Liver (tissue), 7 donors: ENCODE measurements at regions not wholly inside any gene's neighbourhood (a gene's known extent, or its start where the extent isn't known, plus 50 kb on each side); places are given as distances from the start of the nearest gene placed in this dataset.
"Not testable (repeated sequence)": the region's sequence is repeated elsewhere in the genome, so short reads cannot be mapped to it uniquely, and the experiment has no call there.

Experiments used
- DNase-seq: peaks from one replicate; pipeline ENCODE4 v3.0.0-alpha.2; 2017; ENCODE audit warnings: low spot score
- H3K27ac ChIP-seq, 2 donors: one replicate each; pipeline ENCODE4 v1.7.0; 2013; ENCODE audit warnings: inconsistent platforms in 2 of 2, low read length in 2 of 2, control low read depth in 1 of 2, low read depth in 1 of 2, mild to moderate bottlenecking in 1 of 2
- H3K27me3 ChIP-seq, 4 donors: one replicate each; pipeline versions ENCODE4 v1.6.1 to v1.7.0; 2013; ENCODE audit warnings: low read length in 3 of 4, inconsistent platforms in 1 of 4, mild to moderate bottlenecking in 1 of 4, moderate library complexity in 1 of 4; ENCODE audit not compliant: control insufficient read depth in 4 of 4, insufficient read depth in 4 of 4
- H3K36me3 ChIP-seq, 4 donors: one replicate each; pipeline versions ENCODE4 v1.6.1 to v1.7.0; 2013; ENCODE audit warnings: low read length in 3 of 4, mild to moderate bottlenecking in 3 of 4, low read depth in 1 of 4, moderate library complexity in 1 of 4; ENCODE audit not compliant: control insufficient read depth in 4 of 4, insufficient read depth in 3 of 4
- H3K4me1 ChIP-seq, 4 donors: one replicate each; pipeline versions ENCODE4 v1.6.1 to v1.7.0; 2013; ENCODE audit warnings: low read length in 3 of 4, mild to moderate bottlenecking in 3 of 4, moderate library complexity in 1 of 4; ENCODE audit not compliant: control insufficient read depth in 4 of 4, insufficient read depth in 4 of 4
- H3K4me3 ChIP-seq, 3 donors: one replicate each; pipeline versions ENCODE4 v1.6.1 to v1.7.0; 2013; ENCODE audit warnings: low read length in 3 of 3, control low read depth in 1 of 3, low read depth in 1 of 3, mild to moderate bottlenecking in 1 of 3
- H3K9ac ChIP-seq, 2 donors: one replicate each; pipeline ENCODE4 v1.7.0; 2013; ENCODE audit warnings: low read length in 2 of 2, mild to moderate bottlenecking in 2 of 2, moderate library complexity in 2 of 2, control low read depth in 1 of 2, low read depth in 1 of 2
- H3K9me3 ChIP-seq, 4 donors: one replicate each; pipeline versions ENCODE4 v1.6.1 to v1.7.0; 2013; ENCODE audit warnings: low read length in 3 of 4; ENCODE audit not compliant: control insufficient read depth in 4 of 4
- FOXA2 ChIP-seq: IDR thresholded peaks from 2 replicates; pipeline ENCODE4 v1.6.1; 2016; ENCODE audit warnings: antibody characterized with exemption
- JUND ChIP-seq, 2 donors: IDR thresholded peaks; 2 replicates each; pipeline ENCODE4 v1.6.1; 2016; ENCODE audit warnings: antibody characterized with exemption in 2 of 2
- NR2F2 ChIP-seq: IDR thresholded peaks from 2 replicates; pipeline ENCODE4 v1.6.1; 2016; ENCODE audit warnings: antibody characterized with exemption
- RAD21 ChIP-seq, 2 donors: IDR thresholded peaks; 2 replicates each; pipeline ENCODE4 v1.6.1; 2016; ENCODE audit warnings: antibody characterized with exemption in 2 of 2, mild to moderate bottlenecking in 2 of 2
- RXRA ChIP-seq, 2 donors: IDR thresholded peaks; 2 replicates each; pipeline ENCODE4 v1.6.1; 2017 to 2018; ENCODE audit warnings: antibody characterized with exemption in 2 of 2, mild to moderate bottlenecking in 1 of 2
- TAF1 ChIP-seq: conservative IDR thresholded peaks from 2 replicates; pipeline ENCODE4 v1.6.1; 2016; ENCODE audit warnings: antibody characterized with exemption, mild to moderate bottlenecking
- WGBS: extraction: QIAGEN DNeasy Blood & Tissue Kit; methylation state at CpG from one replicate; pipeline ENCODE4 v1.1.7; 2013; 5-methylcytosine and 5-hydroxymethylcytosine counted together
- TF ChIP-seq, protein P1 (sequence below): IDR thresholded peaks from 2 replicates; pipeline ENCODE4 v1.6.1; 2016; ENCODE audit warnings: antibody characterized with exemption
- TF ChIP-seq, protein P2 (sequence below): IDR thresholded peaks from 2 replicates; pipeline ENCODE4 v1.6.1; 2016; ENCODE audit warnings: antibody characterized with exemption, mild to moderate bottlenecking
- donor health status: healthy.
- donor health status: healthy.
- donor health status: healthy.
- donor health status: healthy.

- Histone ChIP-seq H3K27me3 (no peaks in the 10 kb centered on the region), H3K36me3 (no peaks in the 10 kb centered on the region), H3K9me3 (no peaks in the 10 kb centered on the region), H3K4me3 (no peak overlapping the region), H3K4me1 (no peaks in the 10 kb centered on the region), H3K27ac (no peak overlapping the region), H3K9ac (no peak overlapping the region)
- DNase-seq: no peak
- TF ChIP-seq, protein P1, sequence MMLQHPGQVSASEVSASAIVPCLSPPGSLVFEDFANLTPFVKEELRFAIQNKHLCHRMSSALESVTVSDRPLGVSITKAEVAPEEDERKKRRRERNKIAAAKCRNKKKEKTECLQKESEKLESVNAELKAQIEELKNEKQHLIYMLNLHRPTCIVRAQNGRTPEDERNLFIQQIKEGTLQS: no peak
- TF ChIP-seq RXRA (IDR thresholded peaks at IDR 0.05) (no peak), JUND (IDR thresholded peaks at IDR 0.05) (no peak), FOXA2 (no peak), NR2F2 (no peak), TAF1 (no peak)
- TF ChIP-seq, protein P2, sequence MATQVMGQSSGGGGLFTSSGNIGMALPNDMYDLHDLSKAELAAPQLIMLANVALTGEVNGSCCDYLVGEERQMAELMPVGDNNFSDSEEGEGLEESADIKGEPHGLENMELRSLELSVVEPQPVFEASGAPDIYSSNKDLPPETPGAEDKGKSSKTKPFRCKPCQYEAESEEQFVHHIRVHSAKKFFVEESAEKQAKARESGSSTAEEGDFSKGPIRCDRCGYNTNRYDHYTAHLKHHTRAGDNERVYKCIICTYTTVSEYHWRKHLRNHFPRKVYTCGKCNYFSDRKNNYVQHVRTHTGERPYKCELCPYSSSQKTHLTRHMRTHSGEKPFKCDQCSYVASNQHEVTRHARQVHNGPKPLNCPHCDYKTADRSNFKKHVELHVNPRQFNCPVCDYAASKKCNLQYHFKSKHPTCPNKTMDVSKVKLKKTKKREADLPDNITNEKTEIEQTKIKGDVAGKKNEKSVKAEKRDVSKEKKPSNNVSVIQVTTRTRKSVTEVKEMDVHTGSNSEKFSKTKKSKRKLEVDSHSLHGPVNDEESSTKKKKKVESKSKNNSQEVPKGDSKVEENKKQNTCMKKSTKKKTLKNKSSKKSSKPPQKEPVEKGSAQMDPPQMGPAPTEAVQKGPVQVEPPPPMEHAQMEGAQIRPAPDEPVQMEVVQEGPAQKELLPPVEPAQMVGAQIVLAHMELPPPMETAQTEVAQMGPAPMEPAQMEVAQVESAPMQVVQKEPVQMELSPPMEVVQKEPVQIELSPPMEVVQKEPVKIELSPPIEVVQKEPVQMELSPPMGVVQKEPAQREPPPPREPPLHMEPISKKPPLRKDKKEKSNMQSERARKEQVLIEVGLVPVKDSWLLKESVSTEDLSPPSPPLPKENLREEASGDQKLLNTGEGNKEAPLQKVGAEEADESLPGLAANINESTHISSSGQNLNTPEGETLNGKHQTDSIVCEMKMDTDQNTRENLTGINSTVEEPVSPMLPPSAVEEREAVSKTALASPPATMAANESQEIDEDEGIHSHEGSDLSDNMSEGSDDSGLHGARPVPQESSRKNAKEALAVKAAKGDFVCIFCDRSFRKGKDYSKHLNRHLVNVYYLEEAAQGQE: no peak
- 72% methylated on average over 9 of the region's 9 CpGs for WGBS
Measured at GRCh38 chr2:53509831-53510388, 257.7 kb upstream of the CHAC2 start.

- no peak for DNase-seq
- 76% methylated on average over 3 of the region's 3 CpGs for WGBS
- no peak overlapping the region for H3K9ac ChIP-seq
- H3K4me3 ChIP-seq: no peak overlapping the region
- TF ChIP-seq, protein P2: no peak
- TF ChIP-seq RAD21 (IDR thresholded peaks at IDR 0.05): peak in 1 of 2 donors; percentile 10
- H3K27me3 ChIP-seq: no peaks in the 10 kb centered on the region
- H3K36me3 ChIP-seq: no peaks in the 10 kb centered on the region
- no peaks in the 10 kb centered on the region for H3K9me3 ChIP-seq
- H3K27ac ChIP-seq: no peak overlapping the region
- no peaks in the 10 kb centered on the region for H3K4me1 ChIP-seq
Measured at GRCh38 chr2:53508667-53509066, 258.9 kb upstream of the CHAC2 start.

- DNase-seq, H3K4me1 ChIP-seq, H3K27me3 ChIP-seq, H3K4me3 ChIP-seq, H3K27ac ChIP-seq, H3K9ac ChIP-seq, H3K9me3 ChIP-seq, H3K36me3 ChIP-seq: not testable (repeated sequence)
- 93% methylated on average over 3 of the region's 3 CpGs for WGBS
Measured at GRCh38 chr2:53507070-53507469, 260.5 kb upstream of the CHAC2 start.
